ENCODE measurements at regions not wholly inside any gene's neighbourhood (a gene's known extent, or its start where the extent isn't known, plus 50 kb on each side); places are given as distances from the start of the nearest gene placed in this dataset.

- intact Hi-C loops (cut with DNase I): loop anchor here (10.0 kb wide), 2 partner anchors 578 to 1982 kb away; no protein-coding TSS in a partner anchor
- H3K4me3 ChIP-seq: no peak overlapping the region
- TF ChIP-seq POLR2A (IDR thresholded peaks at IDR 0.05) (no peak), POLR2AphosphoS5 (IDR thresholded peaks at IDR 0.05) (no peak), EP300 (IDR thresholded peaks at IDR 0.05) (no peak), CTCF (IDR thresholded peaks at IDR 0.05) (no peak)
- H3K4me1 ChIP-seq: peaks cover 0 to 30% (median 6%) of the 10 kb centered on the region in 4 donors
- no peak for DNase-seq
- H3K36me3 ChIP-seq: no peaks in the 10 kb centered on the region
- no peak overlapping the region for H3K27ac ChIP-seq
- H3K27me3 ChIP-seq: no peaks in the 10 kb centered on the region
- 32 to 56% methylated on average over 1 of the region's 1 CpG for WGBS, 2 donors
- H3K9me3 ChIP-seq: no peaks in the 10 kb centered on the region
Measured at GRCh38 chr15:95252404-95252803, 1021.0 kb downstream of the MCTP2 start.

GRCh38 chr15:95254263-95254662, 1022.9 kb downstream of the MCTP2 start:
- H3K27me3 ChIP-seq: no peaks in the 10 kb centered on the region
- peaks cover 0 to 34% (median 10%) of the 10 kb centered on the region in 4 donors for H3K4me1 ChIP-seq
- no peaks in the 10 kb centered on the region for H3K9me3 ChIP-seq
- no peak for DNase-seq
- intact Hi-C loops (cut with DNase I): loop anchor here (10.0 kb wide), 2 partner anchors 579 to 1981 kb away; no protein-coding TSS in a partner anchor
- 7 to 18% methylated on average over 3 of the region's 3 CpGs for WGBS, 2 donors
- no peak for TF ChIP-seq EP300 (IDR thresholded peaks at IDR 0.05)
- H3K36me3 ChIP-seq: no peaks in the 10 kb centered on the region
- no peak overlapping the region for H3K27ac ChIP-seq
- no peak overlapping the region for H3K4me3 ChIP-seq

- no peak overlapping the region for H3K4me3 ChIP-seq
- no peaks in the 10 kb centered on the region for H3K27me3 ChIP-seq
- no peaks in the 10 kb centered on the region for H3K9me3 ChIP-seq
- WGBS, 2 donors: 4% methylated on average over 6 of the region's 6 CpGs
- intact Hi-C loops (cut with DNase I): loop anchor here (2.0 to 10.0 kb wide), 3 partner anchors 33 to 1975 kb away; no protein-coding TSS in a partner anchor
- DNase-seq: peak; percentile 87
- H3K36me3 ChIP-seq: no peaks in the 10 kb centered on the region
- TF ChIP-seq CTCF (IDR thresholded peaks at IDR 0.05) (peak; percentile 41 to 80 (median 70)), EP300 (IDR thresholded peaks at IDR 0.05) (no peak)
- H3K27ac ChIP-seq: peak overlapping the region in 3 of 4 donors; percentile 7 to 29 (median 25)
- H3K4me1 ChIP-seq: peaks cover 0 to 30% (median 17%) of the 10 kb centered on the region in 4 donors
Measured at GRCh38 chr15:95259513-95259912, 1028.2 kb downstream of the MCTP2 start.

- H3K9me3 ChIP-seq: no peaks in the 10 kb centered on the region
- H3K27me3 ChIP-seq: no peaks in the 10 kb centered on the region
- H3K4me1 ChIP-seq: peaks cover 0 to 30% (median 17%) of the 10 kb centered on the region in 4 donors
- 48 to 62% methylated on average over 3 of the region's 3 CpGs for WGBS, 2 donors
- TF ChIP-seq POLR2A (IDR thresholded peaks at IDR 0.05) (no peak), EP300 (IDR thresholded peaks at IDR 0.05) (no peak), POLR2AphosphoS5 (IDR thresholded peaks at IDR 0.05) (no peak), CTCF (IDR thresholded peaks at IDR 0.05) (no peak)
- H3K4me3 ChIP-seq: no peak overlapping the region
- H3K27ac ChIP-seq: peak overlapping the region in 2 of 4 donors; percentile 7 to 25
- DNase-seq: no peak
- no peaks in the 10 kb centered on the region for H3K36me3 ChIP-seq
- intact Hi-C loops (cut with DNase I): loop anchor here (2.0 to 10.0 kb wide), 4 partner anchors 33 to 1975 kb away; no protein-coding TSS in a partner anchor
Measured at GRCh38 chr15:95259965-95260364, 1028.6 kb downstream of the MCTP2 start.

- no peaks in the 10 kb centered on the region for H3K36me3 ChIP-seq
- TF ChIP-seq POLR2AphosphoS5 (IDR thresholded peaks at IDR 0.05) (no peak), CTCF (IDR thresholded peaks at IDR 0.05) (no peak), EP300 (IDR thresholded peaks at IDR 0.05) (no peak)
- DNase-seq: no peak
- intact Hi-C loops (cut with DNase I): loop anchor here (5.0 kb wide), 1 partner anchor 1086 kb away; no protein-coding TSS in a partner anchor
- no peak overlapping the region for H3K27ac ChIP-seq
- H3K4me1 ChIP-seq: peaks cover 0 to 30% (median 17%) of the 10 kb centered on the region in 4 donors
- no peak overlapping the region for H3K4me3 ChIP-seq
- WGBS, 2 donors: 84 to 86% methylated on average over 5 of the region's 5 CpGs
- no peaks in the 10 kb centered on the region for H3K27me3 ChIP-seq
- H3K9me3 ChIP-seq: no peaks in the 10 kb centered on the region
Measured at GRCh38 chr15:95260856-95261255, 1029.5 kb downstream of the MCTP2 start.
